IMR-90 (cell line): ENCODE measurements at regions not wholly inside any gene's neighbourhood (a gene's known extent, or its start where the extent isn't known, plus 50 kb on each side); places are given as distances from the start of the nearest gene placed in this dataset.

Experiments used
- ATAC-seq: fragments of 200-7000 bp; cut with Tn5 transposase; 2 replicates; pipeline ENCODE4 v1.9.1; 2020; ENCODE audit warnings: low read depth, mild to moderate bottlenecking, moderate library complexity
- BruUV-seq: library from RNA; stranded (reverse); fragments of 400-500 nt; replicated peaks from 2 replicates; lab custom pipeline; 2021; lab: Mats Ljungman, UMichigan
- CTCF ChIA-PET: fragments of 300-600 bp; formaldehyde crosslinking; extraction: SDS; loops from one replicate; lab custom pipeline; 2021; ENCODE audit warnings: antibody characterized with exemption; lab: Yijun Ruan, JAX
- POLR2A ChIA-PET: fragments of 300-600 bp; sonication (Branson Sonifier 250); formaldehyde crosslinking; loops from one replicate; lab custom pipeline; 2022; ENCODE audit warnings: antibody characterized with exemption; ENCODE audit not compliant: unreplicated experiment; lab: Charles Lee
- DNase-seq: peaks from one replicate; pipeline ENCODE4 v3.0.0; 2013
- H2AFZ ChIP-seq: replicated peaks from 2 replicates; pipeline ENCODE3; 2013; ENCODE audit warnings: low read length, mild to moderate bottlenecking; ENCODE audit not compliant: poor library complexity
- H2AK5ac ChIP-seq: 2 replicates; pipeline ENCODE4 v1.6.1; 2013; ENCODE audit warnings: low read depth, low read length, inconsistent platforms
- H2AK9ac ChIP-seq: replicated peaks from 2 replicates; pipeline ENCODE3; 2013; ENCODE audit warnings: mild to moderate bottlenecking, low read depth, low read length, moderate library complexity; ENCODE audit not compliant: poor library complexity
- H2BK120ac ChIP-seq: 2 replicates; pipeline ENCODE4 v1.6.1; 2013; ENCODE audit warnings: low read depth, low read length, inconsistent platforms
- H2BK15ac ChIP-seq: 3 replicates; pipeline ENCODE4 v1.6.1; 2013; ENCODE audit warnings: low read depth, low read length, inconsistent platforms
- H2BK20ac ChIP-seq: 2 replicates; pipeline ENCODE4 v1.6.1; 2013; ENCODE audit warnings: low read depth, mild to moderate bottlenecking, inconsistent platforms, low read length, moderate library complexity
- H2BK5ac ChIP-seq: 2 replicates; pipeline ENCODE4 v1.6.1; 2013; ENCODE audit warnings: mild to moderate bottlenecking, low read depth, low read length, inconsistent platforms; ENCODE audit not compliant: poor library complexity, severe bottlenecking
- H3K14ac ChIP-seq: replicated peaks from 2 replicates; pipeline ENCODE4 v1.6.1; 2013; ENCODE audit warnings: low read depth, low read length, inconsistent platforms
- H3K18ac ChIP-seq: 2 replicates; pipeline ENCODE4 v1.6.1; 2013; ENCODE audit warnings: low read depth, low read length, control low read depth
- H3K23ac ChIP-seq: 2 replicates; pipeline ENCODE4 v1.6.1; 2013; ENCODE audit warnings: low read depth, low read length, inconsistent platforms
- H3K27ac ChIP-seq: 2 replicates; pipeline ENCODE4 v1.5.1; 2013; ENCODE audit warnings: mild to moderate bottlenecking, control low read depth, low read length; ENCODE audit not compliant: insufficient read depth
- H3K27me3 ChIP-seq: 2 replicates; pipeline ENCODE4 v1.6.1; 2013; ENCODE audit warnings: low read length; ENCODE audit not compliant: control insufficient read depth, insufficient read depth
- H3K36me3 ChIP-seq: 2 replicates; pipeline ENCODE4 v1.6.1; 2013; ENCODE audit warnings: low read length, mixed read lengths; ENCODE audit not compliant: control insufficient read depth, insufficient read depth
- H3K4ac ChIP-seq: 2 replicates; pipeline ENCODE4 v1.6.1; 2013; ENCODE audit warnings: low read depth, low read length, inconsistent platforms
- H3K4me1 ChIP-seq: 2 replicates; pipeline ENCODE4 v1.6.1; 2013; ENCODE audit warnings: low read length, mixed read lengths; ENCODE audit not compliant: control insufficient read depth, insufficient read depth
- H3K4me2 ChIP-seq: 2 replicates; pipeline ENCODE4 v1.6.1; 2013; ENCODE audit warnings: low read depth, mild to moderate bottlenecking, control low read depth, low read length, moderate library complexity
- H3K4me3 ChIP-seq: 2 replicates; pipeline ENCODE4 v1.5.1; 2013; ENCODE audit warnings: low read depth, mild to moderate bottlenecking, control low read depth, low read length, moderate library complexity; ENCODE audit not compliant: insufficient read depth
- H3K56ac ChIP-seq: 2 replicates; pipeline ENCODE4 v1.6.1; 2013; ENCODE audit warnings: low read length, inconsistent platforms; ENCODE audit not compliant: insufficient read depth; ENCODE audit errors: extremely low read depth
- H3K79me1 ChIP-seq, 2 experiments: 2 replicates each; pipeline ENCODE4 v1.6.1; 2013; ENCODE audit warnings: low read length in 2 of 2, inconsistent platforms in 1 of 2, low read depth in 1 of 2
- H3K9ac ChIP-seq: 2 replicates; pipeline ENCODE4 v1.6.1; 2013; ENCODE audit warnings: low read depth, low read length, control low read depth
- H3K9me1 ChIP-seq: 2 replicates; pipeline ENCODE4 v1.6.1; 2013; ENCODE audit warnings: low read length, inconsistent platforms; ENCODE audit not compliant: insufficient read depth
- H3K9me3 ChIP-seq: 2 replicates; pipeline ENCODE4 v1.6.1; 2013; ENCODE audit warnings: low read length; ENCODE audit not compliant: control insufficient read depth, insufficient read depth
- H4K20me1 ChIP-seq: 2 replicates; pipeline ENCODE4 v1.6.1; 2013; ENCODE audit warnings: low read length, inconsistent platforms; ENCODE audit not compliant: insufficient read depth
- H4K5ac ChIP-seq: 2 replicates; pipeline ENCODE4 v1.6.1; 2013; ENCODE audit warnings: mild to moderate bottlenecking, low read depth, low read length, control low read depth
- H4K8ac ChIP-seq, 2 experiments: 2 replicates each; pipeline ENCODE4 v1.6.1; 2013; ENCODE audit warnings: low read depth in 2 of 2, low read length in 2 of 2, control low read depth in 1 of 2, inconsistent platforms in 1 of 2
- H4K91ac ChIP-seq: 2 replicates; pipeline ENCODE4 v1.6.1; 2013; ENCODE audit warnings: low read depth, low read length, inconsistent platforms; ENCODE audit not compliant: insufficient read depth
- FOS ChIP-seq: fragments of 150-350 bp; IDR thresholded peaks from 2 replicates; pipeline ENCODE4 v1.6.1; 2016; ENCODE audit warnings: low read depth, low read length
- MXI1 ChIP-seq: IDR thresholded peaks from 2 replicates; pipeline ENCODE4 v1.6.1; 2012; ENCODE audit warnings: low read depth, mild to moderate bottlenecking, low read length, moderate library complexity, borderline replicate concordance
- POLR2A ChIP-seq: IDR thresholded peaks from 2 replicates; pipeline ENCODE4 v1.6.1; 2012; ENCODE audit warnings: mild to moderate bottlenecking, low read depth, low read length
- SMC3 ChIP-seq: fragments of 150-350 bp; IDR thresholded peaks from 2 replicates; pipeline ENCODE4 v1.6.1; 2016; ENCODE audit warnings: low read depth, mild to moderate bottlenecking, antibody characterized with exemption, low read length, moderate library complexity
- WGBS, 2 experiments: methylation state at CpG; one replicate each; pipeline versions ENCODE4 v1.1.5 to v1.1.7; 2013; ENCODE audit warnings: missing lambda C conversion rate in 2 of 2; ENCODE audit not compliant: insufficient read length in 1 of 2; ENCODE audit errors: extremely low coverage in 2 of 2; 5-methylcytosine and 5-hydroxymethylcytosine counted together
- dilution Hi-C: fragments of 300-500 bp; cut with HindIII; formaldehyde crosslinking; loops from one replicate; pipeline ENCODE4 v1.14.3; 2018; ENCODE audit warnings: low sequenced_read_pairs; ENCODE audit not compliant: unreplicated experiment
- in situ Hi-C: fragments of 300-500 bp; cut with MboI; formaldehyde crosslinking; loops from 3 replicates; pipeline ENCODE4 v1.14.3; 2019; ENCODE audit warnings: low sequenced_read_pairs, inconsistent platforms, mixed read lengths
- intact Hi-C: fragments of 100-400 bp; cut with micrococcal nuclease; formaldehyde crosslinking; loops from 2 replicates; pipeline ENCODE4 v1.10.0; 2022
- TF ChIP-seq, protein P1 (sequence below): fragments of 150-350 bp; IDR thresholded peaks from 2 replicates; pipeline ENCODE4 v1.6.1; 2017; ENCODE audit warnings: mild to moderate bottlenecking, antibody characterized with exemption, low read length, low read depth
- TF ChIP-seq, protein P2 (sequence below): fragments of 150-350 bp; IDR thresholded peaks from 2 replicates; pipeline ENCODE4 v1.6.1; 2016; ENCODE audit warnings: low read depth, mild to moderate bottlenecking, low read length, moderate library complexity, borderline replicate concordance

DNA sequence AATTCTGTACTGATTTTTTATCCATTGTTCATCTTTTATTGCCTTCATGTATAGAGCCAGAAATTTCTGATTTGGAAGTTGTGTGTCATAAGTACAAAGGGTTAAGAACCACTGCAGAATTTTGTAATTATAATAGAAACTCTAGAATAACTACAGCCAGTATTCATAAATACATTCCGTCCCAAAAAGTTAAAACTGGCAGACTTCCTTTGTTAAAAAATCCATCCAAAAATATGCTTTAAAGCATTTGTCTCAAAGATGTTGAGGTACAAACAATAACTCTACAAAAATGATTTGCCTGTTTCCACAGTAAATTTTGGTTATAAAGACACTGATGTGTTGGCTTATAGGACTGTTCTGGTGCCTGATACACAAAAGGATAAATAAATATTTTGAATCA is 436.6 kb downstream of the DTWD2 start:
- Histone ChIP-seq H3K27ac (no peak overlapping the region), H3K9me1 (no peaks in the 10 kb centered on the region), H3K23ac (no peak overlapping the region), H4K5ac (no peak overlapping the region), H3K14ac (no peak overlapping the region), H3K79me1 (no peaks in the 10 kb centered on the region), H3K56ac (no peak overlapping the region), H3K27me3 (no peaks in the 10 kb centered on the region), H2BK5ac (no peak overlapping the region), H3K4me2 (no peak overlapping the region), H2AK9ac (no peak overlapping the region), H3K9ac (no peak overlapping the region), H3K18ac (no peak overlapping the region), H2BK20ac (no peak overlapping the region), H3K4me1 (no peaks in the 10 kb centered on the region), H3K9me3 (0 out of 2 replicates have a peak, but pooled peaks cover 1% of the 10 kb centered on the region), H4K20me1 (no peaks in the 10 kb centered on the region), H3K36me3 (no peaks in the 10 kb centered on the region), H3K4ac (no peak overlapping the region), H2AFZ (no peak overlapping the region), H2BK120ac (no peak overlapping the region), H4K8ac (no peak overlapping the region), H2BK15ac (no peak overlapping the region), H4K91ac (no peak overlapping the region), H3K4me3 (no peak overlapping the region), H2AK5ac (no peak overlapping the region)
- no peak for DNase-seq
- WGBS, 2 experiments, result no CpG with 5 or more reads among the region's 1 CpG
- intact Hi-C loops, result no loop called here
- ChIA-PET POLR2A (no interaction called here), CTCF (no interaction called here)
- dilution Hi-C loops, result no loop called here
- in situ Hi-C loops, result no loop called here
- TF ChIP-seq, protein P1, sequence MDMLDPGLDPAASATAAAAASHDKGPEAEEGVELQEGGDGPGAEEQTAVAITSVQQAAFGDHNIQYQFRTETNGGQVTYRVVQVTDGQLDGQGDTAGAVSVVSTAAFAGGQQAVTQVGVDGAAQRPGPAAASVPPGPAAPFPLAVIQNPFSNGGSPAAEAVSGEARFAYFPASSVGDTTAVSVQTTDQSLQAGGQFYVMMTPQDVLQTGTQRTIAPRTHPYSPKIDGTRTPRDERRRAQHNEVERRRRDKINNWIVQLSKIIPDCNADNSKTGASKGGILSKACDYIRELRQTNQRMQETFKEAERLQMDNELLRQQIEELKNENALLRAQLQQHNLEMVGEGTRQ, result no peak
- no peak for TF ChIP-seq MXI1
- TF ChIP-seq SMC3, result no peak
- TF ChIP-seq FOS, result no peak
- TF ChIP-seq POLR2A, result no peak
- TF ChIP-seq, protein P2, sequence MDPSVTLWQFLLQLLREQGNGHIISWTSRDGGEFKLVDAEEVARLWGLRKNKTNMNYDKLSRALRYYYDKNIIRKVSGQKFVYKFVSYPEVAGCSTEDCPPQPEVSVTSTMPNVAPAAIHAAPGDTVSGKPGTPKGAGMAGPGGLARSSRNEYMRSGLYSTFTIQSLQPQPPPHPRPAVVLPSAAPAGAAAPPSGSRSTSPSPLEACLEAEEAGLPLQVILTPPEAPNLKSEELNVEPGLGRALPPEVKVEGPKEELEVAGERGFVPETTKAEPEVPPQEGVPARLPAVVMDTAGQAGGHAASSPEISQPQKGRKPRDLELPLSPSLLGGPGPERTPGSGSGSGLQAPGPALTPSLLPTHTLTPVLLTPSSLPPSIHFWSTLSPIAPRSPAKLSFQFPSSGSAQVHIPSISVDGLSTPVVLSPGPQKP, result no peak
- BruUV-seq, result no TSS peak
- ATAC-seq, result no peak
